PC-9 (cell line): ENCODE measurements at regions not wholly inside any gene's neighbourhood (a gene's known extent, or its start where the extent isn't known, plus 50 kb on each side); places are given as distances from the start of the nearest gene placed in this dataset.

Experiments
- BruUV-seq: library from RNA; stranded (reverse); fragments of 400-500 nt; replicated peaks from 2 replicates; lab custom pipeline; 2021; lab: Mats Ljungman, UMichigan
- CTCF ChIA-PET: fragments of 300-600 bp; sonication (Branson Sonifier 250); formaldehyde crosslinking; loops from one replicate; lab custom pipeline; 2022; ENCODE audit warnings: antibody characterized with exemption; lab: Charles Lee
- POLR2A ChIA-PET: fragments of 300-600 bp; sonication (Branson Sonifier 250); formaldehyde crosslinking; loops from one replicate; lab custom pipeline; 2022; ENCODE audit warnings: antibody characterized with exemption; ENCODE audit not compliant: unreplicated experiment; lab: Charles Lee
- DNase-seq, 2 experiments: peaks; one replicate each; pipeline versions ENCODE4 v3.0.0 to v3.0.0-alpha.2; 2015 to 2022; ENCODE audit warnings: mixed read lengths in 1 of 2
- H2AFZ ChIP-seq: fragments of 200-600 bp; sonication (generic); 2 replicates; pipeline ENCODE4 v1.8.1; 2017; ENCODE audit warnings: antibody characterized with exemption
- H3F3A ChIP-seq: fragments of 200-600 bp; sonication (generic); 2 replicates; pipeline ENCODE4 v1.8.1; 2017; ENCODE audit warnings: antibody characterized with exemption, mild to moderate bottlenecking, low read depth; ENCODE audit not compliant: insufficient read depth
- H3K27ac ChIP-seq: fragments of 200-600 bp; sonication (generic); 2 replicates; pipeline ENCODE4 v1.6.1; 2016; ENCODE audit warnings: mixed run types
- H3K27me3 ChIP-seq: fragments of 200-600 bp; sonication (generic); 2 replicates; pipeline ENCODE4 v1.6.1; 2016; ENCODE audit warnings: low read depth, mixed run types; ENCODE audit not compliant: insufficient read depth
- H3K36me3 ChIP-seq: fragments of 200-600 bp; sonication (generic); 2 replicates; pipeline ENCODE4 v1.6.1; 2016; ENCODE audit warnings: low read depth, mixed run types
- H3K4me1 ChIP-seq: fragments of 200-600 bp; sonication (generic); replicated peaks from 2 replicates; pipeline ENCODE4 v1.6.1; 2016; ENCODE audit warnings: mixed run types; ENCODE audit not compliant: insufficient read depth
- H3K4me2 ChIP-seq: fragments of 200-600 bp; sonication (generic); 2 replicates; pipeline ENCODE4 v1.6.1; 2017; ENCODE audit warnings: mixed run types
- H3K4me3 ChIP-seq: fragments of 200-600 bp; sonication (generic); 2 replicates; pipeline ENCODE4 v1.6.1; 2016; ENCODE audit warnings: mixed run types
- H3K79me2 ChIP-seq: fragments of 200-600 bp; sonication (generic); 2 replicates; pipeline ENCODE4 v1.6.1; 2017; ENCODE audit warnings: low read depth, mixed run types
- H3K9me2 ChIP-seq: fragments of 200-600 bp; sonication (generic); 2 replicates; pipeline ENCODE4 v1.8.1; 2017; ENCODE audit warnings: mild to moderate bottlenecking; ENCODE audit not compliant: insufficient read depth
- H3K9me3 ChIP-seq: fragments of 200-600 bp; sonication (generic); 2 replicates; pipeline ENCODE4 v1.8.1; 2016; ENCODE audit warnings: low read depth; ENCODE audit not compliant: insufficient read depth
- H4K20me1 ChIP-seq: fragments of 200-600 bp; sonication (generic); 2 replicates; pipeline ENCODE4 v1.8.1; 2017; ENCODE audit not compliant: insufficient read depth
- CTCF ChIP-seq: fragments of 200-600 bp; sonication (generic); conservative IDR thresholded peaks from 2 replicates; pipeline ENCODE4 v1.6.1; 2017; ENCODE audit warnings: mixed run types, antibody characterized with exemption, mild to moderate bottlenecking, moderate library complexity
- EZH2 ChIP-seq: fragments of 200-600 bp; sonication (generic); IDR thresholded peaks from 2 replicates; pipeline ENCODE4 v1.8.0; 2017; ENCODE audit warnings: antibody characterized with exemption, low read depth
- intact Hi-C: fragments of 100-400 bp; cut with micrococcal nuclease; formaldehyde crosslinking; loops from one replicate; pipeline ENCODE4 v1.10.0; 2022; ENCODE audit not compliant: unreplicated experiment

- no peak overlapping the region for H2AFZ ChIP-seq
- H3F3A ChIP-seq, result no peaks in the 10 kb centered on the region
- no peaks in the 10 kb centered on the region for H4K20me1 ChIP-seq
- no peak overlapping the region for H3K4me2 ChIP-seq
- no peaks in the 10 kb centered on the region for H3K79me2 ChIP-seq
- no peak for TF ChIP-seq CTCF
- TF ChIP-seq EZH2, result no peak
- H3K27me3 ChIP-seq, result no peaks in the 10 kb centered on the region; the same call in 1 of the 2 replicates
- no peaks in the 10 kb centered on the region for H3K9me2 ChIP-seq
- DNase-seq, result no peak
- ChIA-PET POLR2A (no interaction called here), CTCF (no interaction called here)
- BruUV-seq, result no TSS peak
- H3K36me3 ChIP-seq, result no peaks in the 10 kb centered on the region
- no peaks in the 10 kb centered on the region for H3K4me1 ChIP-seq
- intact Hi-C loops, result no loop called here
- H3K9me3 ChIP-seq, result 0 out of 2 replicates have a peak, but pooled peaks cover 3% of the 10 kb centered on the region
- H3K4me3 ChIP-seq, result no peak overlapping the region
- no peak overlapping the region for H3K27ac ChIP-seq
These were observed 61.4 kb upstream of the ANKH start for GRCh38 chr5:14932902-14933469.

- Histone ChIP-seq H3K36me3 (no peaks in the 10 kb centered on the region), H3K4me1 (no peaks in the 10 kb centered on the region), H3K9me3 (no peaks in the 10 kb centered on the region), H3K9me2 (no peaks in the 10 kb centered on the region), H3K27me3 (no peaks in the 10 kb centered on the region), H4K20me1 (no peaks in the 10 kb centered on the region), H3K4me3 (no peak overlapping the region), H3K4me2 (no peak overlapping the region), H3K79me2 (no peaks in the 10 kb centered on the region), H2AFZ (no peak overlapping the region), H3K27ac (no peak overlapping the region), H3F3A (no peaks in the 10 kb centered on the region)
- intact Hi-C loops, result no loop called here
- TF ChIP-seq EZH2 (no peak), CTCF (no peak)
- no TSS peak for BruUV-seq
- DNase-seq, result no peak
- CTCF ChIA-PET, result no interaction called here
- POLR2A ChIA-PET, result no interaction called here
These were observed 58.9 kb upstream of the ANKH start for GRCh38 chr5:14930486-14930885.

GRCh38 chr5:14929293-14930065, 57.9 kb upstream of the ANKH start:
- no peak overlapping the region for H3K4me2 ChIP-seq
- H2AFZ ChIP-seq, result no peak overlapping the region
- no peaks in the 10 kb centered on the region for H3K36me3 ChIP-seq
- H3K27ac ChIP-seq, result no peak overlapping the region
- no peaks in the 10 kb centered on the region for H3K79me2 ChIP-seq
- intact Hi-C loops, result no loop called here
- DNase-seq, result no peak
- H4K20me1 ChIP-seq, result no peaks in the 10 kb centered on the region
- no peaks in the 10 kb centered on the region for H3K27me3 ChIP-seq
- no peaks in the 10 kb centered on the region for H3F3A ChIP-seq
- ChIA-PET CTCF (no interaction called here), POLR2A (no interaction called here)
- H3K9me2 ChIP-seq, result no peaks in the 10 kb centered on the region
- H3K4me3 ChIP-seq, result no peak overlapping the region
- H3K4me1 ChIP-seq, result no peaks in the 10 kb centered on the region
- no peak for TF ChIP-seq EZH2
- TF ChIP-seq CTCF, result no peak
- H3K9me3 ChIP-seq, result no peaks in the 10 kb centered on the region
- no TSS peak for BruUV-seq
